ENCODE measurements at regions not wholly inside any gene's neighbourhood (a gene's known extent, or its start where the extent isn't known, plus 50 kb on each side); places are given as distances from the start of the nearest gene placed in this dataset.

GRCh38 chr13:66214467-66214866 lies 1015.7 kb downstream of the PCDH9 start:
- Mint-ChIP-seq H3K4me1 (ENCODE audit: unreplicated experiment) (peaks cover 29% of the 10 kb centered on the region), H3K36me3 (ENCODE audit: unreplicated experiment) (peaks cover 5% of the 10 kb centered on the region), H3K27ac (ENCODE audit: unreplicated experiment) (no peak overlapping the region), H3K4me3 (ENCODE audit: unreplicated experiment) (no peak overlapping the region), H3K27me3 (ENCODE audit: unreplicated experiment) (no peaks in the 10 kb centered on the region), H3K9me3 (ENCODE audit: unreplicated experiment) (peaks cover 5% of the 10 kb centered on the region)
- TF ChIP-seq, protein P1, sequence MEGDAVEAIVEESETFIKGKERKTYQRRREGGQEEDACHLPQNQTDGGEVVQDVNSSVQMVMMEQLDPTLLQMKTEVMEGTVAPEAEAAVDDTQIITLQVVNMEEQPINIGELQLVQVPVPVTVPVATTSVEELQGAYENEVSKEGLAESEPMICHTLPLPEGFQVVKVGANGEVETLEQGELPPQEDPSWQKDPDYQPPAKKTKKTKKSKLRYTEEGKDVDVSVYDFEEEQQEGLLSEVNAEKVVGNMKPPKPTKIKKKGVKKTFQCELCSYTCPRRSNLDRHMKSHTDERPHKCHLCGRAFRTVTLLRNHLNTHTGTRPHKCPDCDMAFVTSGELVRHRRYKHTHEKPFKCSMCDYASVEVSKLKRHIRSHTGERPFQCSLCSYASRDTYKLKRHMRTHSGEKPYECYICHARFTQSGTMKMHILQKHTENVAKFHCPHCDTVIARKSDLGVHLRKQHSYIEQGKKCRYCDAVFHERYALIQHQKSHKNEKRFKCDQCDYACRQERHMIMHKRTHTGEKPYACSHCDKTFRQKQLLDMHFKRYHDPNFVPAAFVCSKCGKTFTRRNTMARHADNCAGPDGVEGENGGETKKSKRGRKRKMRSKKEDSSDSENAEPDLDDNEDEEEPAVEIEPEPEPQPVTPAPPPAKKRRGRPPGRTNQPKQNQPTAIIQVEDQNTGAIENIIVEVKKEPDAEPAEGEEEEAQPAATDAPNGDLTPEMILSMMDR (IDR thresholded peaks at IDR 0.05): no peak
- no peak for DNase-seq (ENCODE audit: extremely low spot score, unreplicated experiment)

DNA sequence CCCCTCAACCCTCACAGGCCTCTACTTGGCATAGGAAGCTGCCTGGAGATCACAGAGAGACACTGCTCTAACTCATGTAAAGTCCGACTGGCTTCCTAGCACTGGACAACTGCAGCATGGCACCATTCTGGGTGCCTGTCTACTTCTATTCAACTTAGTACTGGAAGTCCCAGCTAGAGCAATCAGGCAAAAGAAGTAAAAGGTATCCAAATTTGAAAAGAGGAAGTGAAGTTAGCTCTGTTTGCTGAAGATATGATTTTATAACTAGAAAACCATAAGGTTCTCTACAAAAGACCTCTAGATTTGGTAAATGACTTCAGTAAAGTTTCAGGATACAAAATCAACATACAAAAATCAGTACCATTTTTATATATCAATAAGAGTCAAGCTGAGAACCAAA lies 1017.6 kb downstream of the PCDH9 start:
- TF ChIP-seq, protein P1 (IDR thresholded peaks at IDR 0.05): no peak
- Mint-ChIP-seq H3K36me3 (ENCODE audit: unreplicated experiment) (peaks cover 5% of the 10 kb centered on the region), H3K4me1 (ENCODE audit: unreplicated experiment) (peaks cover 33% of the 10 kb centered on the region), H3K4me3 (ENCODE audit: unreplicated experiment) (no peak overlapping the region), H3K9me3 (ENCODE audit: unreplicated experiment) (peaks cover 5% of the 10 kb centered on the region), H3K27me3 (ENCODE audit: unreplicated experiment) (no peaks in the 10 kb centered on the region), H3K27ac (ENCODE audit: unreplicated experiment) (no peak overlapping the region)
- no peak for DNase-seq (ENCODE audit: extremely low spot score, unreplicated experiment)

GRCh38 chr13:66210677-66211076 lies 1019.5 kb downstream of the PCDH9 start:
- peaks cover 5% of the 10 kb centered on the region for H3K36me3 Mint-ChIP-seq (ENCODE audit: unreplicated experiment)
- peaks cover 36% of the 10 kb centered on the region for H3K4me1 Mint-ChIP-seq (ENCODE audit: unreplicated experiment)
- peak overlapping the region; percentile 39 for H3K4me3 Mint-ChIP-seq (ENCODE audit: unreplicated experiment)
- no peak for DNase-seq (ENCODE audit: extremely low spot score, unreplicated experiment)
- peak overlapping the region; percentile 94 for H3K27ac Mint-ChIP-seq (ENCODE audit: unreplicated experiment)
- no peaks in the 10 kb centered on the region for H3K27me3 Mint-ChIP-seq (ENCODE audit: unreplicated experiment)
- TF ChIP-seq, protein P1 (IDR thresholded peaks at IDR 0.05): no peak
- H3K9me3 Mint-ChIP-seq (ENCODE audit: unreplicated experiment): peaks cover 14% of the 10 kb centered on the region

- TF ChIP-seq, protein P1 (IDR thresholded peaks at IDR 0.05): no peak
- no peak for DNase-seq (ENCODE audit: extremely low spot score, unreplicated experiment)
- H3K4me1 Mint-ChIP-seq (ENCODE audit: unreplicated experiment): peaks cover 34% of the 10 kb centered on the region
- H3K4me3 Mint-ChIP-seq (ENCODE audit: unreplicated experiment): no peak overlapping the region
- H3K36me3 Mint-ChIP-seq (ENCODE audit: unreplicated experiment): peaks cover 5% of the 10 kb centered on the region
- H3K9me3 Mint-ChIP-seq (ENCODE audit: unreplicated experiment): peaks cover 14% of the 10 kb centered on the region
- no peak overlapping the region for H3K27ac Mint-ChIP-seq (ENCODE audit: unreplicated experiment)
- no peaks in the 10 kb centered on the region for H3K27me3 Mint-ChIP-seq (ENCODE audit: unreplicated experiment)
These were observed 1021.5 kb downstream of the PCDH9 start for GRCh38 chr13:66208589-66208988.

GRCh38 chr13:66207610-66208009 lies 1022.5 kb downstream of the PCDH9 start:
- peaks cover 14% of the 10 kb centered on the region for H3K9me3 Mint-ChIP-seq (ENCODE audit: unreplicated experiment)
- no peak overlapping the region for H3K4me3 Mint-ChIP-seq (ENCODE audit: unreplicated experiment)
- peaks cover 34% of the 10 kb centered on the region for H3K4me1 Mint-ChIP-seq (ENCODE audit: unreplicated experiment)
- DNase-seq (ENCODE audit: extremely low spot score, unreplicated experiment): no peak
- no peaks in the 10 kb centered on the region for H3K27me3 Mint-ChIP-seq (ENCODE audit: unreplicated experiment)
- TF ChIP-seq, protein P1 (IDR thresholded peaks at IDR 0.05): no peak
- H3K36me3 Mint-ChIP-seq (ENCODE audit: unreplicated experiment): no peaks in the 10 kb centered on the region
- no peak overlapping the region for H3K27ac Mint-ChIP-seq (ENCODE audit: unreplicated experiment)
